ENCODE measurements at regions not wholly inside any gene's neighbourhood (a gene's known extent, or its start where the extent isn't known, plus 50 kb on each side); places are given as distances from the start of the nearest gene placed in this dataset.

- H3K4me3 ChIP-seq (ENCODE audit: low read length) = no peak overlapping the region
Measured at GRCh38 chrX:10356979-10357378, 200.2 kb downstream of the CLCN4 start.

GRCh38 chrX:10358958-10359357 is 202.2 kb downstream of the CLCN4 start:
- no peak overlapping the region for H3K9ac ChIP-seq (ENCODE audit: low read depth, low read length)
- H3K4me3 ChIP-seq (ENCODE audit: low read length) = no peak overlapping the region
- H3K36me3 ChIP-seq (ENCODE audit: insufficient read depth, low read length) = no peaks in the 10 kb centered on the region
- H3K4me1 ChIP-seq (ENCODE audit: control insufficient read depth, insufficient read depth, low read length) = no peaks in the 10 kb centered on the region
- no peak overlapping the region for H3K4me2 ChIP-seq (ENCODE audit: low read length)
- H3K27me3 ChIP-seq (ENCODE audit: control insufficient read depth, insufficient read depth, low read length) = no peaks in the 10 kb centered on the region
- H3K9me3 ChIP-seq (replicated peaks; ENCODE audit: low read length) = no peaks in the 10 kb centered on the region

More at GRCh38 chrX:10356979-10357378, 200.2 kb downstream of the CLCN4 start:
- Histone ChIP-seq H3K9me3 (replicated peaks; ENCODE audit: low read length) (no peaks in the 10 kb centered on the region), H3K4me2 (ENCODE audit: low read length) (no peak overlapping the region), H3K27me3 (ENCODE audit: control insufficient read depth, insufficient read depth, low read length) (no peaks in the 10 kb centered on the region), H3K9ac (ENCODE audit: low read depth, low read length) (no peak overlapping the region), H3K36me3 (ENCODE audit: insufficient read depth, low read length) (no peaks in the 10 kb centered on the region), H3K4me1 (ENCODE audit: control insufficient read depth, insufficient read depth, low read length) (no peaks in the 10 kb centered on the region)

- H3K9ac ChIP-seq (ENCODE audit: low read depth, low read length) = no peak overlapping the region
Measured at GRCh38 chrX:10360116-10360515, 203.3 kb downstream of the CLCN4 start.

GRCh38 chrX:10365532-10366265 is 208.9 kb downstream of the CLCN4 start:
- no peaks in the 10 kb centered on the region for H3K9me3 ChIP-seq (replicated peaks; ENCODE audit: low read length)
- H3K27me3 ChIP-seq (ENCODE audit: control insufficient read depth, insufficient read depth, low read length) = no peaks in the 10 kb centered on the region
- H3K4me3 ChIP-seq (ENCODE audit: low read length) = no peak overlapping the region
- H3K36me3 ChIP-seq (ENCODE audit: insufficient read depth, low read length) = no peaks in the 10 kb centered on the region
- H3K4me1 ChIP-seq (ENCODE audit: control insufficient read depth, insufficient read depth, low read length) = no peaks in the 10 kb centered on the region
- H3K4me2 ChIP-seq (ENCODE audit: low read length) = no peak overlapping the region
- no peak overlapping the region for H3K9ac ChIP-seq (ENCODE audit: low read depth, low read length)

More at GRCh38 chrX:10360116-10360515, 203.3 kb downstream of the CLCN4 start:
- no peaks in the 10 kb centered on the region for H3K4me1 ChIP-seq (ENCODE audit: control insufficient read depth, insufficient read depth, low read length)
- no peak overlapping the region for H3K4me3 ChIP-seq (ENCODE audit: low read length)
- no peaks in the 10 kb centered on the region for H3K36me3 ChIP-seq (ENCODE audit: insufficient read depth, low read length)
- H3K9me3 ChIP-seq (replicated peaks; ENCODE audit: low read length) = no peaks in the 10 kb centered on the region
- H3K27me3 ChIP-seq (ENCODE audit: control insufficient read depth, insufficient read depth, low read length) = no peaks in the 10 kb centered on the region
- no peak overlapping the region for H3K4me2 ChIP-seq (ENCODE audit: low read length)

GRCh38 chrX:10367406-10367805 is 210.6 kb downstream of the CLCN4 start:
- Histone ChIP-seq H3K4me3 (ENCODE audit: low read length) (no peak overlapping the region), H3K36me3 (ENCODE audit: insufficient read depth, low read length) (no peaks in the 10 kb centered on the region), H3K27me3 (ENCODE audit: control insufficient read depth, insufficient read depth, low read length) (no peaks in the 10 kb centered on the region), H3K9me3 (replicated peaks; ENCODE audit: low read length) (no peaks in the 10 kb centered on the region), H3K4me2 (ENCODE audit: low read length) (no peak overlapping the region), H3K4me1 (ENCODE audit: control insufficient read depth, insufficient read depth, low read length) (no peaks in the 10 kb centered on the region), H3K9ac (ENCODE audit: low read depth, low read length) (no peak overlapping the region)

GRCh38 chrX:10370976-10371375 is 214.2 kb downstream of the CLCN4 start:
- no peaks in the 10 kb centered on the region for H3K27me3 ChIP-seq (ENCODE audit: control insufficient read depth, insufficient read depth, low read length)
- peaks cover under 1% of the 10 kb centered on the region for H3K9me3 ChIP-seq (replicated peaks; ENCODE audit: low read length)
- H3K4me3 ChIP-seq (ENCODE audit: low read length) = no peak overlapping the region
- H3K36me3 ChIP-seq (ENCODE audit: insufficient read depth, low read length) = no peaks in the 10 kb centered on the region
- H3K4me2 ChIP-seq (ENCODE audit: low read length) = no peak overlapping the region
- H3K9ac ChIP-seq (ENCODE audit: low read depth, low read length) = no peak overlapping the region
- H3K4me1 ChIP-seq (ENCODE audit: control insufficient read depth, insufficient read depth, low read length) = no peaks in the 10 kb centered on the region

GRCh38 chrX:10377427-10377826 is 220.7 kb downstream of the CLCN4 start:
- H3K4me3 ChIP-seq (ENCODE audit: low read length) = no peak overlapping the region
- no peaks in the 10 kb centered on the region for H3K4me1 ChIP-seq (ENCODE audit: control insufficient read depth, insufficient read depth, low read length)
- H3K27me3 ChIP-seq (ENCODE audit: control insufficient read depth, insufficient read depth, low read length) = no peaks in the 10 kb centered on the region
- H3K36me3 ChIP-seq (ENCODE audit: insufficient read depth, low read length) = no peaks in the 10 kb centered on the region
- no peak overlapping the region for H3K4me2 ChIP-seq (ENCODE audit: low read length)
- peaks cover 11% of the 10 kb centered on the region for H3K9me3 ChIP-seq (replicated peaks; ENCODE audit: low read length)
- no peak overlapping the region for H3K9ac ChIP-seq (ENCODE audit: low read depth, low read length)

GRCh38 chrX:10379878-10380277 is 223.1 kb downstream of the CLCN4 start:
- no peaks in the 10 kb centered on the region for H3K27me3 ChIP-seq (ENCODE audit: control insufficient read depth, insufficient read depth, low read length)

GRCh38 chrX:10380300-10380699 is 223.5 kb downstream of the CLCN4 start:
- no peak overlapping the region for H3K4me3 ChIP-seq (ENCODE audit: low read length)
- no peak overlapping the region for H3K9ac ChIP-seq (ENCODE audit: low read depth, low read length)
- peaks cover 11% of the 10 kb centered on the region for H3K9me3 ChIP-seq (replicated peaks; ENCODE audit: low read length)
- H3K27me3 ChIP-seq (ENCODE audit: control insufficient read depth, insufficient read depth, low read length) = no peaks in the 10 kb centered on the region
- no peaks in the 10 kb centered on the region for H3K4me1 ChIP-seq (ENCODE audit: control insufficient read depth, insufficient read depth, low read length)
- H3K4me2 ChIP-seq (ENCODE audit: low read length) = no peak overlapping the region
- H3K36me3 ChIP-seq (ENCODE audit: insufficient read depth, low read length) = no peaks in the 10 kb centered on the region

More at GRCh38 chrX:10379878-10380277, 223.1 kb downstream of the CLCN4 start:
- Histone ChIP-seq H3K9ac (ENCODE audit: low read depth, low read length) (no peak overlapping the region), H3K4me3 (ENCODE audit: low read length) (no peak overlapping the region), H3K9me3 (replicated peaks; ENCODE audit: low read length) (peaks cover 11% of the 10 kb centered on the region), H3K36me3 (ENCODE audit: insufficient read depth, low read length) (no peaks in the 10 kb centered on the region), H3K4me2 (ENCODE audit: low read length) (no peak overlapping the region), H3K4me1 (ENCODE audit: control insufficient read depth, insufficient read depth, low read length) (no peaks in the 10 kb centered on the region)

- H3K9ac ChIP-seq (ENCODE audit: low read depth, low read length) = no peak overlapping the region
- no peaks in the 10 kb centered on the region for H3K4me1 ChIP-seq (ENCODE audit: control insufficient read depth, insufficient read depth, low read length)
- no peaks in the 10 kb centered on the region for H3K36me3 ChIP-seq (ENCODE audit: insufficient read depth, low read length)
- H3K4me2 ChIP-seq (ENCODE audit: low read length) = no peak overlapping the region
- H3K9me3 ChIP-seq (replicated peaks; ENCODE audit: low read length) = peaks cover 8% of the 10 kb centered on the region
- no peaks in the 10 kb centered on the region for H3K27me3 ChIP-seq (ENCODE audit: control insufficient read depth, insufficient read depth, low read length)
- no peak overlapping the region for H3K4me3 ChIP-seq (ENCODE audit: low read length)
Measured at GRCh38 chrX:10381193-10381592, 224.4 kb downstream of the CLCN4 start.

GRCh38 chrX:10387011-10387410 is 230.2 kb downstream of the CLCN4 start:
- H3K4me3 ChIP-seq (ENCODE audit: low read length) = no peak overlapping the region
- H3K27me3 ChIP-seq (ENCODE audit: control insufficient read depth, insufficient read depth, low read length) = no peaks in the 10 kb centered on the region
- no peak overlapping the region for H3K9ac ChIP-seq (ENCODE audit: low read depth, low read length)
- no peaks in the 10 kb centered on the region for H3K9me3 ChIP-seq (replicated peaks; ENCODE audit: low read length)
- H3K4me1 ChIP-seq (ENCODE audit: control insufficient read depth, insufficient read depth, low read length) = peaks cover 7% of the 10 kb centered on the region
- no peaks in the 10 kb centered on the region for H3K36me3 ChIP-seq (ENCODE audit: insufficient read depth, low read length)
- H3K4me2 ChIP-seq (ENCODE audit: low read length) = no peak overlapping the region

GRCh38 chrX:10390187-10390586 is 230.2 kb downstream of the MID1 start:
- no peak overlapping the region for H3K9ac ChIP-seq (ENCODE audit: low read depth, low read length)
- H3K9me3 ChIP-seq (replicated peaks; ENCODE audit: low read length) = no peaks in the 10 kb centered on the region
- no peaks in the 10 kb centered on the region for H3K27me3 ChIP-seq (ENCODE audit: control insufficient read depth, insufficient read depth, low read length)
- H3K4me1 ChIP-seq (ENCODE audit: control insufficient read depth, insufficient read depth, low read length) = peaks cover 13% of the 10 kb centered on the region
- no peaks in the 10 kb centered on the region for H3K36me3 ChIP-seq (ENCODE audit: insufficient read depth, low read length)
- no peak overlapping the region for H3K4me3 ChIP-seq (ENCODE audit: low read length)
- no peak overlapping the region for H3K4me2 ChIP-seq (ENCODE audit: low read length)

All from skeletal muscle satellite cell (primary cell).